Smooth muscle cell (in vitro differentiated cells): ENCODE measurements at regions not wholly inside any gene's neighbourhood (a gene's known extent, or its start where the extent isn't known, plus 50 kb on each side); places are given as distances from the start of the nearest gene placed in this dataset.

ENCODE experiments used
- DNase-seq: peaks from one replicate; lab custom pipeline; 2025; ENCODE audit not compliant: unreplicated experiment; lab: John Stamatoyannopoulos, UW
- H2AFZ ChIP-seq: fragments of 200-600 bp; sonication (generic); 2 replicates; pipeline ENCODE4 v1.6.0; 2016; ENCODE audit warnings: antibody characterized with exemption, low read depth, mild to moderate bottlenecking
- H3F3A ChIP-seq: fragments of 200-600 bp; sonication (generic); 2 replicates; pipeline ENCODE4 v1.6.0; 2017; ENCODE audit warnings: antibody characterized with exemption, low read depth
- H3K27ac ChIP-seq: fragments of 200-600 bp; sonication (generic); 2 replicates; pipeline ENCODE4 v1.5.1; 2016; ENCODE audit warnings: low read depth, mild to moderate bottlenecking
- H3K27me3 ChIP-seq: fragments of 200-600 bp; sonication (generic); 2 replicates; pipeline ENCODE4 v1.6.1; 2016; ENCODE audit warnings: low read depth, mild to moderate bottlenecking
- H3K36me3 ChIP-seq: fragments of 200-600 bp; sonication (generic); 2 replicates; pipeline ENCODE4 v1.5.1; 2016; ENCODE audit warnings: low read depth
- H3K4me1 ChIP-seq: fragments of 200-600 bp; sonication (generic); 2 replicates; pipeline ENCODE4 v1.5.1; 2016; ENCODE audit warnings: low read depth
- H3K4me2 ChIP-seq: fragments of 200-600 bp; sonication (generic); 2 replicates; pipeline ENCODE4 v1.6.0; 2016; ENCODE audit warnings: mild to moderate bottlenecking
- H3K4me3 ChIP-seq: fragments of 200-600 bp; sonication (generic); 2 replicates; pipeline ENCODE4 v1.5.1; 2016; ENCODE audit warnings: mild to moderate bottlenecking
- H3K79me2 ChIP-seq: fragments of 200-600 bp; sonication (generic); 2 replicates; pipeline ENCODE4 v1.6.0; 2016; ENCODE audit warnings: low read depth, mild to moderate bottlenecking
- H3K9ac ChIP-seq: fragments of 200-600 bp; sonication (generic); 2 replicates; pipeline ENCODE4 v1.6.0; 2016; ENCODE audit warnings: low read depth
- H3K9me3 ChIP-seq: fragments of 200-600 bp; sonication (generic); replicated peaks from 2 replicates; pipeline ENCODE4 v1.5.1; 2016; ENCODE audit warnings: low read depth
- H4K20me1 ChIP-seq: fragments of 200-600 bp; sonication (generic); 2 replicates; pipeline ENCODE4 v1.6.0; 2016; ENCODE audit warnings: low read depth
- CTCF ChIP-seq: fragments of 200-600 bp; sonication (generic); IDR thresholded peaks from 2 replicates; pipeline ENCODE4 v1.5.1; 2017; ENCODE audit warnings: borderline replicate concordance, mild to moderate bottlenecking, antibody characterized with exemption; ENCODE audit not compliant: insufficient read depth, poor library complexity, severe bottlenecking
- WGBS: methylation state at CpG from one replicate; pipeline ENCODE4 v1.1.7; 2016; ENCODE audit warnings: low lambda C conversion rate; 5-methylcytosine and 5-hydroxymethylcytosine counted together

GRCh38 chr10:36540611-36541010 lies 584.8 kb upstream of the ANKRD30A start:
- H4K20me1 ChIP-seq: no peaks in the 10 kb centered on the region
- no peaks in the 10 kb centered on the region for H3K4me1 ChIP-seq
- H3K4me3 ChIP-seq: no peak overlapping the region
- DNase-seq: no peak
- no peak overlapping the region for H3K4me2 ChIP-seq
- H2AFZ ChIP-seq: no peak overlapping the region
- TF ChIP-seq CTCF: no peak
- no peak overlapping the region for H3K9ac ChIP-seq
- no peaks in the 10 kb centered on the region for H3K79me2 ChIP-seq
- H3K9me3 ChIP-seq: no peaks in the 10 kb centered on the region
- WGBS: 97% methylated on average over 3 of the region's 3 CpGs
- no peaks in the 10 kb centered on the region for H3K27me3 ChIP-seq
- H3K27ac ChIP-seq: no peak overlapping the region
- no peaks in the 10 kb centered on the region for H3K36me3 ChIP-seq
- H3F3A ChIP-seq: no peaks in the 10 kb centered on the region

- peaks cover 4% of the 10 kb centered on the region for H3K4me1 ChIP-seq
- H3K4me3 ChIP-seq: no peak overlapping the region
- H3K79me2 ChIP-seq: no peaks in the 10 kb centered on the region
- H2AFZ ChIP-seq: no peak overlapping the region
- no peak overlapping the region for H3K4me2 ChIP-seq
- no peaks in the 10 kb centered on the region for H3K36me3 ChIP-seq
- DNase-seq: no peak
- no peaks in the 10 kb centered on the region for H3K9me3 ChIP-seq
- H3K27me3 ChIP-seq: no peaks in the 10 kb centered on the region
- H4K20me1 ChIP-seq: no peaks in the 10 kb centered on the region
- TF ChIP-seq CTCF: no peak
- WGBS: 46% methylated on average over 3 of the region's 3 CpGs
- H3K27ac ChIP-seq: no peak overlapping the region
- H3K9ac ChIP-seq: no peak overlapping the region
- no peaks in the 10 kb centered on the region for H3F3A ChIP-seq
Observed at GRCh38 chr10:36538953-36539586, 586.3 kb upstream of the ANKRD30A start.

GRCh38 chr10:36534471-36535002 lies 590.9 kb upstream of the ANKRD30A start:
- Histone ChIP-seq H3K9ac (no peak overlapping the region), H2AFZ (no peak overlapping the region), H3K4me3 (no peak overlapping the region), H3K4me2 (peak overlapping the region; percentile 48), H3K9me3 (no peaks in the 10 kb centered on the region), H3K4me1 (peaks cover 4% of the 10 kb centered on the region), H3K36me3 (no peaks in the 10 kb centered on the region), H3K27ac (no peak overlapping the region), H3K27me3 (no peaks in the 10 kb centered on the region), H3F3A (no peaks in the 10 kb centered on the region), H4K20me1 (no peaks in the 10 kb centered on the region), H3K79me2 (no peaks in the 10 kb centered on the region)
- DNase-seq: no peak
- no peak for TF ChIP-seq CTCF
- WGBS: 56% methylated on average over 5 of the region's 5 CpGs

- Histone ChIP-seq H3K79me2 (no peaks in the 10 kb centered on the region), H3K27ac (no peak overlapping the region), H3K36me3 (no peaks in the 10 kb centered on the region), H3K9me3 (no peaks in the 10 kb centered on the region), H3K4me2 (no peak overlapping the region), H3K4me1 (peaks cover 4% of the 10 kb centered on the region), H3F3A (no peaks in the 10 kb centered on the region), H2AFZ (no peak overlapping the region), H3K27me3 (no peaks in the 10 kb centered on the region), H4K20me1 (no peaks in the 10 kb centered on the region), H3K4me3 (no peak overlapping the region), H3K9ac (no peak overlapping the region)
- no peak for TF ChIP-seq CTCF
- DNase-seq: no peak
- 96% methylated on average over 8 of the region's 8 CpGs for WGBS
Observed at GRCh38 chr10:36533861-36534260, 591.5 kb upstream of the ANKRD30A start.
